ENCODE measurements at regions not wholly inside any gene's neighbourhood (a gene's known extent, or its start where the extent isn't known, plus 50 kb on each side); places are given as distances from the start of the nearest gene placed in this dataset.

DNA sequence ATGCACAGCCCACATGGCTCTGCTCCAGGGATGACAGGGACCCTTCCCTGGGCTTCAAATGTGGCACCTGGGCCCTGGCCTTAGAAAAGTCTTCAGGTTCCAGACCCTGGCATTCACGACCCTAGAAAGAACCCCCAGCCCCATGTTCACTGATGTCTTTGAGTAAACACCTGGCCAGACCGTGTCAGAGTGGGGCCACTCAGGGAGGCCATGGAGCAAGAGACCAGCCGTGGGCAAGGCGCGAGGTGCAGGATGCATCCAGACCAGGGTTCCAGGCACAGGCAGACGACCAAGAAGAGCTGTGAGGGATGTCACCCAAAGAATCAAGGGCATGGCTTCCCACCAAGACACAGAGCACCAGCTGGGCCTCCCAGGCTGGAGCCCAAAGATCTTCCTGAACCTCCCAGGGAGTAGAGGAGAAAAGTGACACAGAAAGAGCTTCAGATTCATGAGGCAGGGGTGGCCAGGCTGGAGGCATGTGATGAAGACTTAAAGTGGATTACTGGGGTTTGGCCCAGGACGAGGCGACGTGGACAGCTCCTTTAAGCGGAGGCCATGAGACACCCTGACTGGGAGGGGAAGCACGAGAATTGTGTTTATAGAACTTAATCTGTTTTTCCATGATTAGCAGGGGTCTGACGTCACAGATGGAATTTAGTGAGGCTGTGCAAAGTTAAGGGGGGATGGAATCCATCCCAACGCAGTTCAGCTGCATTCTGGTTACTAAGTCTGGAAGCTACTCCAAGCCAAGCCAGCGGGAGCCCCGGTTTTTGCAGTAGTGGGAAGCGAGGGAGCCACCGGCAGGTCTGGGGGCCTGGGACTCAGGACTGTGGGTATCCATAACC lies 61.6 kb downstream of the ARL6IP4 start:
- dilution Hi-C loops (cut with MboI; ENCODE audit: extremely low pct_ligation_motif_present, low sequenced_read_pairs) (no loop called here), intact Hi-C loops (cut with micrococcal nuclease) (loop anchor here (5.0 kb wide), 1 partner anchor 575 kb away; no protein-coding TSS in a partner anchor)
- ChIA-PET CTCF (interaction anchor here (0.8 to 7.1 kb wide), 17 partner anchors 10 to 248 kb away, joined by 3 to 255 read pairs (median 6); partner anchors contain the start of genes MPHOSPH9, MTRFR and PITPNM2), POLR2A (interaction anchor here (3.1 kb wide), 1 partner anchor 191 kb away, joined by 23 read pairs; the partner anchor contains the start of genes MPHOSPH9 and MTRFR)
- no peak for DNase-seq (ENCODE audit: low read depth, low spot score)
- Histone ChIP-seq H3K27me3 (ENCODE audit: control insufficient read depth in 2 of 2, insufficient read depth in 2 of 2, low read length in 2 of 2) (no peaks in the 10 kb centered on the region), H2AFZ (ENCODE audit: low read depth, low read length) (no peak overlapping the region), H3K27ac (ENCODE audit: insufficient read depth, low read depth, low read length) (no peak overlapping the region), H3K9ac (replicated peaks; ENCODE audit: extremely low read depth, insufficient read depth, low read length) (no peak overlapping the region), H3K9me3 (replicated peaks; ENCODE audit: control insufficient read depth, insufficient read depth, low read length) (no peaks in the 10 kb centered on the region), H3K9me1 (replicated peaks; ENCODE audit: control insufficient read depth, extremely low read depth, insufficient read depth, low read length) (no peaks in the 10 kb centered on the region), H3K4me2 (ENCODE audit: insufficient read depth, low read length) (no peak overlapping the region), H4K20me1 (replicated peaks; ENCODE audit: control insufficient read depth, extremely low read depth, insufficient read depth, low read length) (no peaks in the 10 kb centered on the region), H3K36me3 (ENCODE audit: control insufficient read depth in 2 of 2, extremely low read depth in 1 of 2, insufficient read depth in 2 of 2, low read length in 2 of 2) (no peaks in the 10 kb centered on the region), H3K79me2 (ENCODE audit: control insufficient read depth, insufficient read depth, low read length) (no peaks in the 10 kb centered on the region), H3K4me3 (replicated peaks in 1 of 3; ENCODE audit: insufficient read depth in 1 of 3, low read depth in 1 of 3, low read length in 3 of 3) (no peak overlapping the region), H3K4me1 (ENCODE audit: control insufficient read depth, extremely low read depth, insufficient read depth, low read length) (no peaks in the 10 kb centered on the region)
- FAIRE-seq, result no peak
- BruUV-seq (replicated peaks), result no TSS peak
- TF ChIP-seq POLR2A (IDR thresholded peaks at IDR 0.05; ENCODE audit: low read depth, low read length) (no peak), MYC (IDR thresholded peaks at IDR 0.05; ENCODE audit: low read depth, low read length) (no peak), FOS (IDR thresholded peaks at IDR 0.05; ENCODE audit: borderline replicate concordance, insufficient read depth, low read length) (no peak), EZH2 (IDR thresholded peaks at IDR 0.05; ENCODE audit: borderline replicate concordance, low read depth, low read length, severe bottlenecking) (no peak), GATA2 (IDR thresholded peaks at IDR 0.05; ENCODE audit: insufficient read depth, insufficient read length, low read depth, low read length) (no peak), POLR2AphosphoS5 (IDR thresholded peaks at IDR 0.05; ENCODE audit: insufficient read depth, low read depth, low read length) (no peak), CTCF (IDR thresholded peaks at IDR 0.05; ENCODE audit: extremely low read depth in 1 of 2, insufficient read depth in 1 of 2, low read depth in 1 of 2, low read length in 2 of 2) (no peak), MAX (IDR thresholded peaks at IDR 0.05; ENCODE audit: insufficient read depth, insufficient read length) (no peak), JUN (IDR thresholded peaks at IDR 0.05; ENCODE audit: borderline replicate concordance, insufficient read depth, insufficient read length, low read depth) (no peak)

All from endothelial cell of umbilical vein (primary cell).